Embryonic facial prominence (tissue), 1 donor: ENCODE measurements at regions not wholly inside any gene's neighbourhood (a gene's known extent, or its start where the extent isn't known, plus 50 kb on each side); places are given as distances from the start of the nearest gene placed in this dataset.

Experiments
- DNase-seq: peaks from one replicate; pipeline ENCODE4 v3.0.0-alpha.2; 2016; ENCODE audit errors: extremely low spot score

DNA sequence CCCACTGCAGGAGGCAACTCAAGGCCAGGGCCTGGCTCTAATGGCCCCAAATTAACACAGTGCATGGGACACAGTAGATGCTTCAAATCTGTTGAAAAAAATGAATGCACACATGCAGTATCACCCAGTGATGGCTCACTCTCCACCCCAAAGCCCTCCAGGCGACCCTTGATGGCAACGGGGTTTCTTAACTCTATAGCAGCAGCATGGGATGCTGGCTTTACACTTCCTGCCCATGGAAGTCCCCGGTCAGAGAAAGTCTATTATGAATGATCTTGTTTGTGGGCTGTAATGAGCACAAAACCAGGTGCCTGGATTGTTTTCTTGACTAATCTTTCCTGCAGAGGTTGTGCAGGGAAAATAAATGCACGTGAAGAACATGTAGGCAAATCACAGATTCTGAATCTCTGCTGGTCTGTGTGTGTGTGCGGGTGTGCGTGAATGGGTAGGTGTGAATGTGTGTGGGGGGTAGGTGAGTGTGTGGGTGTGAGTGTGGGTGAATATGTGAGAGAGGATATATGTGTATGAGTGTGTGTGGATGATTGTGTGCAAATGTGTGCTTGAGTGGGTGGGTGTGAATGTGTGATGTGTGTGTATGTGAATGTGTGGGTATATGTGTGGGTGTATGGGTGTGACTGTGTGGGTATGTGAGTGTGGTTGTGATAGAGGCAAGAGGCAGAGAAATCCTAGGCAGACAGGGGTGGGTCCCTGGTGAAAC, 60.1 kb upstream of the MLN start:
- DNase-seq = no peak

- DNase-seq = no peak
Observed at GRCh38 chr6:33863084-33863483, 59.3 kb upstream of the MLN start.

GRCh38 chr6:33862536-33862935, 58.7 kb upstream of the MLN start:
- DNase-seq = no peak

GRCh38 chr6:33861722-33862121, 57.9 kb upstream of the MLN start:
- DNase-seq = no peak

GRCh38 chr6:33860706-33861474, 57.1 kb upstream of the MLN start:
- no peak for DNase-seq

GRCh38 chr6:33860006-33860405, 56.2 kb upstream of the MLN start:
- no peak for DNase-seq

DNA sequence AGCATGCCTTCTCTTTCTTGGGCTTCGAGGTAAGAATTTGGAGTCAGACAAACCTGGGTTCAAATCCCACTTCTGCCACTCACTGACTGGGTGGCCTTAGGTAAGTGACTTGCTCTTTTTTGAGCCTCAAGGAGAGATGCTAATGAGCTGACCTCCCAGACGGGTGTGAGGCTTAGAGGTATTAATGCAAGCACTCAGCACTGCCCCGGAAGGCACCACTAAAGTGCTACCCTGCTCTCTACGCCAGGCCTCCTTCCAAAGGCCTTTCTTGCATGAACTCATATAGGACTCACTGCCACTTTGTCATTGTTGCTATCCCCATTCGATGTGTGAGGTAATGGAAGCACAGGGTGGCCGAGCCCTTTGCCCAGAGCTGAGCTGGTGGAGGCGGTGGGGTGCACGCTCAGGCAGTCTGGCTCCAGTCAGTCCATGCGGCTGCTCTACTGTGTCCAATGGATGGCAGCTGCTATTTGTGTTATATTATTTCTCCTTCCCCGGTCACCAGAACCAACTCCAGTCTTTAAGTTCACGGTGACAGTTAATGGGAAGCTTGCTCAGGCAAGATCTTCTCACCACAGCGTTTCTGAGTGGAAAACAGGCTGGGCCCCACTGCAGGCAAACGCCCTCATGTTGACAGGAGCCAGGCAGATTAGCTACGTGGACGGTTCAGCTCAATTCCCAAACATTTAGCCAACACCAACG, 55.2 kb upstream of the MLN start:
- DNase-seq = no peak

- no peak for DNase-seq
Observed at GRCh38 chr6:33857932-33858475, 54.2 kb upstream of the MLN start.

GRCh38 chr6:33857093-33857931, 53.5 kb upstream of the MLN start:
- DNase-seq = no peak

GRCh38 chr6:33856655-33857054, 52.9 kb upstream of the MLN start:
- DNase-seq = no peak

DNA sequence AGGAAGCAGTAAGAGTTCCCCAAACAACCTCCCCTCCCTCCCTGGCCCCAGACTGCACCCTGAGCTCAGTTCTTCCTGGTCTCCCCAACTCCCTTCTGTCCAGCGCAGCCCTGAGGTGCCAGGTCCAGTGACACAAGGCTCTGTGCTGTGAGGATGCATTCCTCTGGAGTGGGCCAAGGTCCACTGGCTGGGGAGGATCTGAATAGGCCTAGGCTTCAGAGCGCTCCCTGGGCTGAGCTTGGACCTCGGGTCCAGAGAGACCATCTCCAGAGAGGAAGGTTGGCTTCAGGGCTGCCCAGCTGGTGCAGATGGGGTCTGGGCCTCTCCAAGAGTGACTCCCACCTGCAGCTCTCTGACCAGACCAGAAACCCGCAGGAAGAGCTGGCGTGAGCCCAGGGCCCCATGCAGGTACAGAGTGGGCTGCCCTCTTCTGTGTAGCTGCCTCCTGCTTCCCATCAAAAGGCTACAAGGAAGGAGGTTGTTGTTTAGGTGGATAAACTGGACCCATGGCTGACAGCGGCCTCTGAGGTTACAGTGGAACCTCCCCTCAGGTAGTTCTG, 52.3 kb upstream of the MLN start:
- DNase-seq = no peak

DNA sequence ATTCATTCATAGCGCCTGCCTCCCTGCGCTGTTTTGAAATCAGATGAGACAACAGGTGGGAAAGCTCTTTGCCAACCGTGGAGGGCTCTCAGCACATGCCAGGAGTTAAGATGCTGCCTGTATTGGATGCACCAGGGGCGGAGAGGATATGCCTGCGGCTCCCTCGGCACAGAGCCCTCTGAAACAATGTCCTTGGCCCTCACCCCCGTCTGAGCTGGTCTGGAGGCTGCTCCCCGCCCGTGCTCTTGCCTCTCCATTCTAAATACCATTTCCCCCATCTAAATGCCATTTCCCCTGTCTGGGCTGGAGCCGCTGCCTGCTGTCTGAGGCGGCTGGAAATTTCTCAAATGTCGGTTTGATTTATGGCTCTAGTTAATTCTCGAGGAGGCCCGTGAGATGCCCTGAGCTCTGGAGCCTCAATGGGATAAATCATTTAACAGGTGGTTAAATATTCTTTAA, 50.8 kb upstream of the MLN start:
- no peak for DNase-seq

DNA sequence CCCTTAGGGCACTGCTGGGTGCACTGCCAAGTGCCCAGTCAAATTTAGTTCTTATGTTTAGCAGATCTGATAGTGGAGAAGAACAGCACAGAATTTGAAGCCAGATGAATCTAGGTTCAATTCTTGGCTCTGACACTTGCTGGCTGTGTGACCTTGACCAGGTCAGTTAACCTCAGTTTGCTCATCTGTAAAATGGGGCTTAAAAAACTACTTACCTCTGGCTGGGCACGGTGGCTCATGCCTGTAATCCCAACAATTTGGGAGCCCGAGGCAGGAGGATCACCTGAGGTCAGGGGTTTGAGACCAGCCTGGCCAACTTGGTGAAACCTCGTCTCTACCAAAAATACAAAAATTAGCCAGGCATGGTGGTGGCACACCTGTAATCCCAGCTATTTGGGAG, 49.9 kb upstream of the MLN start:
- DNase-seq = no peak
